Caco-2 (cell line): ENCODE measurements at regions not wholly inside any gene's neighbourhood (a gene's known extent, or its start where the extent isn't known, plus 50 kb on each side); places are given as distances from the start of the nearest gene placed in this dataset.

Experiments used
- BruUV-seq: library from RNA; stranded (reverse); fragments of 400-500 nt; replicated peaks from 2 replicates; lab custom pipeline; 2021; lab: Mats Ljungman, UMichigan
- CTCF ChIA-PET: fragments of 300-600 bp; sonication (Branson Sonifier 250); formaldehyde crosslinking; loops from one replicate; lab custom pipeline; 2022; ENCODE audit warnings: antibody characterized with exemption; lab: Charles Lee
- POLR2A ChIA-PET: fragments of 300-600 bp; sonication (Branson Sonifier 250); formaldehyde crosslinking; loops from one replicate; lab custom pipeline; 2022; ENCODE audit warnings: antibody characterized with exemption; lab: Charles Lee
- DNase-seq, 2 experiments: peaks; one replicate each; pipeline versions ENCODE4 v3.0.0 to v3.0.0-alpha.2; 2020 to 2022
- H3K27me3 ChIP-seq: replicated peaks from 2 replicates; pipeline ENCODE4 v1.6.0; 2011; ENCODE audit warnings: low read length; ENCODE audit not compliant: control insufficient read depth, insufficient read depth
- H3K36me3 ChIP-seq: 2 replicates; pipeline ENCODE4 v1.5.1; 2011; ENCODE audit warnings: low read length; ENCODE audit not compliant: control insufficient read depth, insufficient read depth
- H3K4me1 ChIP-seq: fragments of 250-450 bp; sonication (Bioruptor Pico); 2 replicates; pipeline ENCODE4 v1.5.1; 2020; ENCODE audit warnings: mild to moderate bottlenecking
- H3K4me3 ChIP-seq: 2 replicates; pipeline ENCODE4 v1.5.1; 2011; ENCODE audit warnings: low read depth, mild to moderate bottlenecking, control low read depth, low read length
- H3K9me3 ChIP-seq: fragments of 250-450 bp; sonication (Bioruptor Pico); 2 replicates; pipeline ENCODE4 v1.5.1; 2020; ENCODE audit warnings: mild to moderate bottlenecking, moderate library complexity
- H3K27ac Mint-ChIP-seq: one replicate; pipeline ENCODE4 v1.8.0; 2022; ENCODE audit warnings: mixed read lengths; ENCODE audit not compliant: unreplicated experiment
- H3K27me3 Mint-ChIP-seq: one replicate; pipeline ENCODE4 v1.8.0; 2022; ENCODE audit warnings: mixed read lengths; ENCODE audit not compliant: insufficient read depth, unreplicated experiment
- H3K36me3 Mint-ChIP-seq: one replicate; pipeline ENCODE4 v1.8.0; 2022; ENCODE audit warnings: mild to moderate bottlenecking, mixed read lengths; ENCODE audit not compliant: insufficient read depth, unreplicated experiment
- H3K4me1 Mint-ChIP-seq: one replicate; pipeline ENCODE4 v1.8.0; 2022; ENCODE audit warnings: low read depth, mixed read lengths; ENCODE audit not compliant: unreplicated experiment
- H3K4me3 Mint-ChIP-seq: one replicate; pipeline ENCODE4 v1.8.0; 2022; ENCODE audit warnings: mild to moderate bottlenecking, moderate library complexity, mixed read lengths; ENCODE audit not compliant: unreplicated experiment
- H3K9me3 Mint-ChIP-seq: one replicate; pipeline ENCODE4 v1.8.0; 2022; ENCODE audit warnings: mixed read lengths; ENCODE audit not compliant: unreplicated experiment
- CTCF ChIP-seq, 2 experiments: fragments of 200-600 bp in 1 of 2; IDR thresholded peaks; 1 replicate in 1 of 2; 2 replicates in 1 of 2; pipeline versions ENCODE4 v1.5.1 to v1.8.0; 2011 to 2022; ENCODE audit warnings: antibody characterized with exemption in 1 of 2, control low read depth in 1 of 2, inconsistent platforms in 1 of 2, low read depth in 1 of 2, low read length in 1 of 2, mild to moderate bottlenecking in 1 of 2, moderate library complexity in 1 of 2; ENCODE audit not compliant: insufficient read depth in 1 of 2, severe bottlenecking in 1 of 2, unreplicated experiment in 1 of 2
- intact Hi-C: fragments of 100-400 bp; cut with micrococcal nuclease; formaldehyde crosslinking; loops from one replicate; pipeline ENCODE4 v1.10.0; 2022; ENCODE audit not compliant: unreplicated experiment

GRCh38 chr16:73369851-73370250, 321.9 kb upstream of the ZFHX3 start:
- H3K36me3 ChIP-seq, result no peaks in the 10 kb centered on the region
- no peak overlapping the region for H3K4me3 Mint-ChIP-seq
- peaks cover 6% of the 10 kb centered on the region for H3K27me3 Mint-ChIP-seq
- POLR2A ChIA-PET, result no interaction called here
- H3K9me3 ChIP-seq, result no peaks in the 10 kb centered on the region
- BruUV-seq, result no TSS peak
- H3K27ac Mint-ChIP-seq, result no peak overlapping the region
- H3K27me3 ChIP-seq, result no peaks in the 10 kb centered on the region
- H3K4me1 ChIP-seq, result peaks cover 7% of the 10 kb centered on the region
- no peaks in the 10 kb centered on the region for H3K9me3 Mint-ChIP-seq
- H3K36me3 Mint-ChIP-seq, result no peaks in the 10 kb centered on the region
- no peak for DNase-seq
- intact Hi-C loops, result no loop called here
- no peak for TF ChIP-seq CTCF (IDR thresholded peaks at IDR 0.05; ENCODE audit: insufficient read depth in 1 of 2, low read depth in 1 of 2, low read length in 1 of 2, severe bottlenecking in 1 of 2, unreplicated experiment in 1 of 2)
- H3K4me3 ChIP-seq, result no peak overlapping the region
- peaks cover 7% of the 10 kb centered on the region for H3K4me1 Mint-ChIP-seq
- CTCF ChIA-PET, result no interaction called here

GRCh38 chr16:73368715-73369114, 320.8 kb upstream of the ZFHX3 start:
- CTCF ChIA-PET, result no interaction called here
- H3K4me3 Mint-ChIP-seq, result no peak overlapping the region
- H3K27me3 Mint-ChIP-seq, result peaks cover 4% of the 10 kb centered on the region
- POLR2A ChIA-PET, result no interaction called here
- no peaks in the 10 kb centered on the region for H3K36me3 Mint-ChIP-seq
- H3K27ac Mint-ChIP-seq, result no peak overlapping the region
- intact Hi-C loops, result no loop called here
- no peaks in the 10 kb centered on the region for H3K9me3 Mint-ChIP-seq
- no TSS peak for BruUV-seq
- DNase-seq, result no peak
- no peaks in the 10 kb centered on the region for H3K36me3 ChIP-seq
- H3K4me3 ChIP-seq, result no peak overlapping the region
- no peaks in the 10 kb centered on the region for H3K27me3 ChIP-seq
- H3K4me1 ChIP-seq, result peaks cover 7% of the 10 kb centered on the region
- H3K9me3 ChIP-seq, result no peaks in the 10 kb centered on the region
- TF ChIP-seq CTCF (IDR thresholded peaks at IDR 0.05; ENCODE audit: insufficient read depth in 1 of 2, low read depth in 1 of 2, low read length in 1 of 2, severe bottlenecking in 1 of 2, unreplicated experiment in 1 of 2), result no peak
- peaks cover 7% of the 10 kb centered on the region for H3K4me1 Mint-ChIP-seq

GRCh38 chr16:73365016-73365551, 317.2 kb upstream of the ZFHX3 start:
- no peaks in the 10 kb centered on the region for H3K9me3 Mint-ChIP-seq
- CTCF ChIA-PET, result no interaction called here
- no peak overlapping the region for H3K4me3 Mint-ChIP-seq

More at GRCh38 chr16:73365016-73365551, 317.2 kb upstream of the ZFHX3 start:
- peaks cover 5% of the 10 kb centered on the region for H3K27me3 Mint-ChIP-seq
- no peaks in the 10 kb centered on the region for H3K36me3 Mint-ChIP-seq
- DNase-seq, result no peak
- Histone ChIP-seq H3K27me3 (no peaks in the 10 kb centered on the region), H3K4me3 (no peak overlapping the region), H3K36me3 (no peaks in the 10 kb centered on the region), H3K4me1 (no peaks in the 10 kb centered on the region), H3K9me3 (no peaks in the 10 kb centered on the region)
- no peak for TF ChIP-seq CTCF (IDR thresholded peaks at IDR 0.05; ENCODE audit: insufficient read depth in 1 of 2, low read depth in 1 of 2, low read length in 1 of 2, severe bottlenecking in 1 of 2, unreplicated experiment in 1 of 2)
- BruUV-seq, result no TSS peak
- POLR2A ChIA-PET, result no interaction called here
- H3K27ac Mint-ChIP-seq, result no peak overlapping the region
- intact Hi-C loops, result no loop called here
- H3K4me1 Mint-ChIP-seq, result no peaks in the 10 kb centered on the region
